ENCODE measurements at regions not wholly inside any gene's neighbourhood (a gene's known extent, or its start where the extent isn't known, plus 50 kb on each side); places are given as distances from the start of the nearest gene placed in this dataset.
"Not testable (repeated sequence)": the region's sequence is repeated elsewhere in the genome, so short reads cannot be mapped to it uniquely, and the experiment has no call there.

DNA sequence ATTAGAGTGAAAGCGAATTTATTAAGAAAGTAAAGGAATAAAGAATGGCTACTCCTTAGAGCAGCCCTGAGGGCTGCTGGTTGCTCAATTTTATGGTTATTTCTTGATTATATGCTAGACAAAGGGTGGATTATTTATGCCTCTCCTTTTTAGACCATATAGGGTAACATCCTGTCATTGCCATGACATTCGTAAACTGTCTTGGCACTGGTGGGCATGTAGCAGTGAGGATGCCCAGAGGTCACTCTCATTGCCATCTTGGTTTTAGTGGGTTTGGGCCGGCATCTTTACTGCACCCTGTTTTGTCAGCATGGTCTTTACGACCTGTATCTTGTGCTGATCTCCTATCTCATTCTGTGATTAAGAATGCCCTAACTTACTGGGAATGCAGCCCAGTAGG, 58.2 kb downstream of the TANC2 start:
- H4K20me1 ChIP-seq (ENCODE audit: insufficient read depth, low read length): no peaks in the 10 kb centered on the region
- no peak overlapping the region for H3K27ac ChIP-seq (ENCODE audit: low read depth, low read length, poor library complexity, severe bottlenecking)
- H2AFZ ChIP-seq (ENCODE audit: low read length): no peak overlapping the region
- TF ChIP-seq EZH2 (IDR thresholded peaks at IDR 0.05; ENCODE audit: borderline replicate concordance, low read length): no peak
- TF ChIP-seq, protein P1, sequence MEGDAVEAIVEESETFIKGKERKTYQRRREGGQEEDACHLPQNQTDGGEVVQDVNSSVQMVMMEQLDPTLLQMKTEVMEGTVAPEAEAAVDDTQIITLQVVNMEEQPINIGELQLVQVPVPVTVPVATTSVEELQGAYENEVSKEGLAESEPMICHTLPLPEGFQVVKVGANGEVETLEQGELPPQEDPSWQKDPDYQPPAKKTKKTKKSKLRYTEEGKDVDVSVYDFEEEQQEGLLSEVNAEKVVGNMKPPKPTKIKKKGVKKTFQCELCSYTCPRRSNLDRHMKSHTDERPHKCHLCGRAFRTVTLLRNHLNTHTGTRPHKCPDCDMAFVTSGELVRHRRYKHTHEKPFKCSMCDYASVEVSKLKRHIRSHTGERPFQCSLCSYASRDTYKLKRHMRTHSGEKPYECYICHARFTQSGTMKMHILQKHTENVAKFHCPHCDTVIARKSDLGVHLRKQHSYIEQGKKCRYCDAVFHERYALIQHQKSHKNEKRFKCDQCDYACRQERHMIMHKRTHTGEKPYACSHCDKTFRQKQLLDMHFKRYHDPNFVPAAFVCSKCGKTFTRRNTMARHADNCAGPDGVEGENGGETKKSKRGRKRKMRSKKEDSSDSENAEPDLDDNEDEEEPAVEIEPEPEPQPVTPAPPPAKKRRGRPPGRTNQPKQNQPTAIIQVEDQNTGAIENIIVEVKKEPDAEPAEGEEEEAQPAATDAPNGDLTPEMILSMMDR (IDR thresholded peaks at IDR 0.05; ENCODE audit: low read length): no peak
- H3F3A ChIP-seq (ENCODE audit: insufficient read depth, low read length): no peaks in the 10 kb centered on the region
- H3K9ac ChIP-seq (ENCODE audit: low read length): no peak overlapping the region
- no peaks in the 10 kb centered on the region for H3K9me2 ChIP-seq (ENCODE audit: low read depth, low read length)
- no peaks in the 10 kb centered on the region for H3K4me1 ChIP-seq (ENCODE audit: insufficient read depth, low read length, severe bottlenecking)
- no peaks in the 10 kb centered on the region for H3K9me3 ChIP-seq (ENCODE audit: low read length)
- no peaks in the 10 kb centered on the region for H3K36me3 ChIP-seq (ENCODE audit: insufficient read depth, low read length)
- no peak overlapping the region for H3K4me2 ChIP-seq (ENCODE audit: low read length)
- H3K79me2 ChIP-seq (ENCODE audit: insufficient read depth, low read length): no peaks in the 10 kb centered on the region
- H3K4me3 ChIP-seq (ENCODE audit: low read depth, low read length, poor library complexity, severe bottlenecking): no peak overlapping the region
- H3K27me3 ChIP-seq (ENCODE audit: insufficient read depth, low read length): no peaks in the 10 kb centered on the region

DNA sequence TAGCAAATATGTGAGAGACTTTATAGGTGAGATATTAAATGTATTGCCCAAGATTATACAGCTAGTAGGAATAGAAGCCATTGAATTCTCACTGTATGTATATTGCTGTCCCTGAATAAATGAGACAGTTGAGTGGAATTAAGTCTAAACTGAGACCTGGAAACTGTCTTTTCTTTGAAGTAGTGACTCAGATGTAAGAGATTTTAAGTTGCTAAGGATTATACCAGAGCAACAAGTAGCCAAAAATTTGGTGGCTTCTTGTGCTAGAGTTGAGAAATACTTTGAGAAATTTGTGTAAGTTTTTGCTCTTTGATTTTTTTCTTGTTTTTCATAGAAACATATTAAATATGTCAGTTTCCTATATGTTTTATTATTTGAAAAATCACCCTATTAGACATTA, 58.7 kb downstream of the TANC2 start:
- H3K4me2 ChIP-seq (ENCODE audit: low read length): no peak overlapping the region
- no peaks in the 10 kb centered on the region for H4K20me1 ChIP-seq (ENCODE audit: insufficient read depth, low read length)
- H3K9me3 ChIP-seq (ENCODE audit: low read length): no peaks in the 10 kb centered on the region
- no peaks in the 10 kb centered on the region for H3K9me2 ChIP-seq (ENCODE audit: low read depth, low read length)
- H3K36me3 ChIP-seq (ENCODE audit: insufficient read depth, low read length): no peaks in the 10 kb centered on the region
- H3K79me2 ChIP-seq (ENCODE audit: insufficient read depth, low read length): no peaks in the 10 kb centered on the region
- H3K4me1 ChIP-seq (ENCODE audit: insufficient read depth, low read length, severe bottlenecking): no peaks in the 10 kb centered on the region
- no peak overlapping the region for H2AFZ ChIP-seq (ENCODE audit: low read length)
- H3K27ac ChIP-seq (ENCODE audit: low read depth, low read length, poor library complexity, severe bottlenecking): no peak overlapping the region
- H3K9ac ChIP-seq (ENCODE audit: low read length): no peak overlapping the region
- H3K27me3 ChIP-seq (ENCODE audit: insufficient read depth, low read length): no peaks in the 10 kb centered on the region
- H3K4me3 ChIP-seq (ENCODE audit: low read depth, low read length, poor library complexity, severe bottlenecking): no peak overlapping the region
- TF ChIP-seq, protein P1 (IDR thresholded peaks at IDR 0.05; ENCODE audit: low read length): no peak
- no peak for TF ChIP-seq EZH2 (IDR thresholded peaks at IDR 0.05; ENCODE audit: borderline replicate concordance, low read length)
- no peaks in the 10 kb centered on the region for H3F3A ChIP-seq (ENCODE audit: insufficient read depth, low read length)

DNA sequence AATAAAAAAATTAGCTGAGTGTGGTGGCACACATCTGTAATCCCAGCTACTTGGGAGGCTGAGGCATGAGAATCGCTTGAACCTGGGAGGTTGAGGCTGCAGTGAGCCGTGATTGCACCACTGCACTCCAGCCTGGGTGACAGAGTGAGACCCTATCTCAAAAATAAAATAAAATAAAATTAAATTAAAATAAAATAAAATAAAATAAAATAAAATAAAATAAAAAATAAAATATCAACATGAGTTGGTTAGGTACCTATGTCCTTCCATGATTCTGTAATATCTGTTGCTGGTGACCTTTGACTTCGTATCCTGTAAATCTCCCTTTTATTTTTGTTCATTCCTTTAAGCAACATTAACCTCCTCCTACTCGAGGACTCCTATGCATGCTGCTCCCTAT, 59.6 kb downstream of the TANC2 start:
- not testable (repeated sequence) for H3K36me3 ChIP-seq (ENCODE audit: insufficient read depth, low read length); H3K27me3 ChIP-seq (ENCODE audit: insufficient read depth, low read length); H3K9me3 ChIP-seq (ENCODE audit: low read length); H3K4me2 ChIP-seq (ENCODE audit: low read length); H4K20me1 ChIP-seq (ENCODE audit: insufficient read depth, low read length); H3K4me3 ChIP-seq (ENCODE audit: low read depth, low read length, poor library complexity, severe bottlenecking); H3K4me1 ChIP-seq (ENCODE audit: insufficient read depth, low read length, severe bottlenecking); H3K27ac ChIP-seq (ENCODE audit: low read depth, low read length, poor library complexity, severe bottlenecking); H3K79me2 ChIP-seq (ENCODE audit: insufficient read depth, low read length); H3K9me2 ChIP-seq (ENCODE audit: low read depth, low read length); H2AFZ ChIP-seq (ENCODE audit: low read length); H3F3A ChIP-seq (ENCODE audit: insufficient read depth, low read length); H3K9ac ChIP-seq (ENCODE audit: low read length)

DNA sequence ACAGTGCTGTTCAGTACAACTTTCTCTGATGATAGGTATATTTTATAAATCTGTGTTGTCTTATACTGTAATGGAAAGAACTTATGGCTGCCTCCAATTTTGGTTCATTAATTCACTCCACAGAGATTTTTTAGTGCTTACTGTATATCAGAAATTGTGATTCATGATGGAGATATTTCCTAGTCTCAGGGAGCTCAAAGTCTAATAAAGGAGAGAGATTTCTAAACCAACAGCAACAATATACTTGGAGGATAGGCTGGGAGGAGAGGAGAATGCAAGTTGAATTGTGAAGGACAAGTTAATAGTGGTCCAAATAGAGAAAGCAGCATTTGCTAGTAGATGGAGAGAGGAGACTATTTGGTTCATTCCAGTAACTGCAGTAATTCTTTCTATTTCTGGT, 63.5 kb downstream of the TANC2 start:
- H3K36me3 ChIP-seq (ENCODE audit: insufficient read depth, low read length): no peaks in the 10 kb centered on the region
- H3F3A ChIP-seq (ENCODE audit: insufficient read depth, low read length): no peaks in the 10 kb centered on the region
- no peak for TF ChIP-seq EZH2 (IDR thresholded peaks at IDR 0.05; ENCODE audit: borderline replicate concordance, low read length)
- TF ChIP-seq, protein P1 (IDR thresholded peaks at IDR 0.05; ENCODE audit: low read length): no peak
- H3K4me1 ChIP-seq (ENCODE audit: insufficient read depth, low read length, severe bottlenecking): no peaks in the 10 kb centered on the region
- H2AFZ ChIP-seq (ENCODE audit: low read length): no peak overlapping the region
- H3K27ac ChIP-seq (ENCODE audit: low read depth, low read length, poor library complexity, severe bottlenecking): no peak overlapping the region
- H3K9me2 ChIP-seq (ENCODE audit: low read depth, low read length): no peaks in the 10 kb centered on the region
- H3K4me3 ChIP-seq (ENCODE audit: low read depth, low read length, poor library complexity, severe bottlenecking): no peak overlapping the region
- no peaks in the 10 kb centered on the region for H3K9me3 ChIP-seq (ENCODE audit: low read length)
- H3K79me2 ChIP-seq (ENCODE audit: insufficient read depth, low read length): no peaks in the 10 kb centered on the region
- H3K27me3 ChIP-seq (ENCODE audit: insufficient read depth, low read length): no peaks in the 10 kb centered on the region
- H3K4me2 ChIP-seq (ENCODE audit: low read length): no peak overlapping the region
- H4K20me1 ChIP-seq (ENCODE audit: insufficient read depth, low read length): no peaks in the 10 kb centered on the region
- H3K9ac ChIP-seq (ENCODE audit: low read length): no peak overlapping the region
